CD4-positive, alpha-beta T cell (primary cell): ENCODE measurements at regions not wholly inside any gene's neighbourhood (a gene's known extent, or its start where the extent isn't known, plus 50 kb on each side); places are given as distances from the start of the nearest gene placed in this dataset.

Source experiments
- ATAC-seq: fragments of 200-7000 bp; cut with Tn5 transposase; one replicate; pipeline ENCODE4 v1.10.0; 2022; ENCODE audit warnings: mild to moderate bottlenecking; ENCODE audit not compliant: poor library complexity
- CTCF ChIA-PET: fragments of 350-600 bp; sonication (Branson Sonifier 250); formaldehyde crosslinking; loops from one replicate; lab custom pipeline; 2021; ENCODE audit warnings: antibody characterized with exemption, inconsistent platforms; lab: Charles Lee
- POLR2A ChIA-PET: fragments of 350-600 bp; sonication (Branson Sonifier 250); formaldehyde crosslinking; loops from one replicate; lab custom pipeline; 2021; ENCODE audit warnings: antibody characterized with exemption, inconsistent platforms; lab: Charles Lee
- DNase-seq, 14 experiments: peaks; one replicate each; pipeline ENCODE4 v3.0.0-alpha.2; 2013 to 2020; ENCODE audit warnings: mixed read lengths in 2 of 14
- H3K27ac ChIP-seq, 2 donors: one replicate each; pipeline versions ENCODE4 v1.5.1 to v1.7.0; 2013; ENCODE audit warnings: low read length in 2 of 2, low read depth in 1 of 2, mild to moderate bottlenecking in 1 of 2
- H3K27me3 ChIP-seq, 2 experiments: 1 replicate in 1 of 2; 2 replicates in 1 of 2; pipeline versions ENCODE4 v1.6.1 to v1.7.0; 2013; ENCODE audit warnings: low read length in 2 of 2, control low read depth in 1 of 2, mild to moderate bottlenecking in 1 of 2, moderate library complexity in 1 of 2; ENCODE audit not compliant: insufficient read depth in 2 of 2, control insufficient read depth in 1 of 2
- H3K36me3 ChIP-seq: one replicate; pipeline ENCODE4 v1.6.1; 2013; ENCODE audit warnings: low read length, control low read depth; ENCODE audit not compliant: insufficient read depth
- H3K4me1 ChIP-seq: one replicate; pipeline ENCODE4 v1.6.1; 2013; ENCODE audit warnings: low read length, control low read depth; ENCODE audit not compliant: insufficient read depth
- H3K4me3 ChIP-seq: one replicate; pipeline ENCODE4 v1.5.1; 2013; ENCODE audit warnings: mild to moderate bottlenecking, low read length, moderate library complexity
- H3K9me3 ChIP-seq, 2 experiments: 1 replicate in 1 of 2; 2 replicates in 1 of 2; pipeline versions ENCODE4 v1.6.1 to v1.7.0; 2013; ENCODE audit warnings: low read length in 2 of 2, mild to moderate bottlenecking in 2 of 2, control low read depth in 1 of 2, moderate library complexity in 1 of 2; ENCODE audit not compliant: control insufficient read depth in 1 of 2, insufficient read depth in 1 of 2
- H3K27ac Mint-ChIP-seq: one replicate; pipeline ENCODE4 v1.8.0; 2020; ENCODE audit warnings: mixed read lengths
- H3K27me3 Mint-ChIP-seq: one replicate; pipeline ENCODE4 v1.8.0; 2021; ENCODE audit warnings: mixed read lengths
- H3K36me3 Mint-ChIP-seq: one replicate; pipeline ENCODE4 v1.8.0; 2021; ENCODE audit warnings: low read depth, mixed read lengths
- H3K4me1 Mint-ChIP-seq: one replicate; pipeline ENCODE4 v1.8.0; 2021; ENCODE audit warnings: low read depth, mixed read lengths
- H3K4me3 Mint-ChIP-seq: one replicate; pipeline ENCODE4 v1.8.0; 2020; ENCODE audit warnings: mild to moderate bottlenecking, mixed read lengths
- H3K9me3 Mint-ChIP-seq: one replicate; pipeline ENCODE4 v1.8.0; 2020; ENCODE audit warnings: mixed read lengths
- intact Hi-C, 2 experiments: fragments of 100-400 bp; cut with DNase I in 1 of 2; cut with micrococcal nuclease in 1 of 2; formaldehyde crosslinking; loops; one replicate each; pipeline versions ENCODE4 v1.15.1 to v1.9.0; 2023 to 2025; cut with DNase I, micrococcal nuclease
- TF ChIP-seq, protein P1 (sequence below): fragments of 200-600 bp; IDR thresholded peaks from one replicate; pipeline ENCODE4 v1.8.0; 2022; ENCODE audit warnings: antibody characterized with exemption, mild to moderate bottlenecking

DNA sequence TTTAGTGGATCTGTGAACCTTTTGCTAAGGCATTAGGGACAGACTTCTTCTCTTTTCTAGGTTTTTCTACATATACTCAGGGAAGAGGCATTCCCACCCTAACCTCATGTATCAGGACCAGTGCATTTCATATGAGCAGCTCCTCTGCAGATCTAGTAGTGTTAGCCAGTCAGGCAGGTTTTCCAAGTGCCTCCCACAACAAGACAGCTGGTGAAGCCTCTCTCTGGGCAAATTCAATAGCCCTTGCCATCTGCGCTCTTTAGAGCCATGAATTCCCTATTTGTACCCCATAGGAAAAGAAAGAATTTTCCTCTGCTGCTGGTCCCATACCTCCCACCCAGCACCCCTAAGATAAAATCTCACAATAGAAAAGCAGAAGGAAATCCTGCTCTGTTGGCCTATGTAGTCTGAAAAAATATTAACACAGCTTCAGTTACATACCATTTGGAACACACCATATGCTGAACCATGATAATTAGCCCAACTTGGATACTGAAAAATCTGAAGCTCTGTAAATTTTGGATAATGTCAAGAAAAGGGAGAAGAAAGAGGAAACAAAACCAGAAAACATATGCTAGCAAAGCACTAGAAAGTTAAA lies 1354.6 kb upstream of the NRXN1 start:
- Mint-ChIP-seq H3K36me3 (no peaks in the 10 kb centered on the region), H3K27ac (no peak overlapping the region), H3K4me1 (no peaks in the 10 kb centered on the region), H3K27me3 (no peaks in the 10 kb centered on the region), H3K9me3 (no peaks in the 10 kb centered on the region), H3K4me3 (no peak overlapping the region)
- Histone ChIP-seq H3K27me3 (no peaks in the 10 kb centered on the region), H3K36me3 (no peaks in the 10 kb centered on the region), H3K27ac (no peak overlapping the region), H3K9me3 (peaks cover 0 to 3% of the 10 kb centered on the region in 2 experiments), H3K4me3 (no peak overlapping the region), H3K4me1 (no peaks in the 10 kb centered on the region)
- DNase-seq, result no peak
- intact Hi-C loops, result no loop called here
- ATAC-seq, result no peak
- CTCF ChIA-PET, result no interaction called here
- TF ChIP-seq, protein P1, sequence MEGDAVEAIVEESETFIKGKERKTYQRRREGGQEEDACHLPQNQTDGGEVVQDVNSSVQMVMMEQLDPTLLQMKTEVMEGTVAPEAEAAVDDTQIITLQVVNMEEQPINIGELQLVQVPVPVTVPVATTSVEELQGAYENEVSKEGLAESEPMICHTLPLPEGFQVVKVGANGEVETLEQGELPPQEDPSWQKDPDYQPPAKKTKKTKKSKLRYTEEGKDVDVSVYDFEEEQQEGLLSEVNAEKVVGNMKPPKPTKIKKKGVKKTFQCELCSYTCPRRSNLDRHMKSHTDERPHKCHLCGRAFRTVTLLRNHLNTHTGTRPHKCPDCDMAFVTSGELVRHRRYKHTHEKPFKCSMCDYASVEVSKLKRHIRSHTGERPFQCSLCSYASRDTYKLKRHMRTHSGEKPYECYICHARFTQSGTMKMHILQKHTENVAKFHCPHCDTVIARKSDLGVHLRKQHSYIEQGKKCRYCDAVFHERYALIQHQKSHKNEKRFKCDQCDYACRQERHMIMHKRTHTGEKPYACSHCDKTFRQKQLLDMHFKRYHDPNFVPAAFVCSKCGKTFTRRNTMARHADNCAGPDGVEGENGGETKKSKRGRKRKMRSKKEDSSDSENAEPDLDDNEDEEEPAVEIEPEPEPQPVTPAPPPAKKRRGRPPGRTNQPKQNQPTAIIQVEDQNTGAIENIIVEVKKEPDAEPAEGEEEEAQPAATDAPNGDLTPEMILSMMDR, result no peak
- POLR2A ChIA-PET, result no interaction called here

GRCh38 chr2:52383541-52383940 lies 1351.6 kb upstream of the NRXN1 start:
- Mint-ChIP-seq H3K4me3 (no peak overlapping the region), H3K36me3 (no peaks in the 10 kb centered on the region), H3K27ac (no peak overlapping the region), H3K9me3 (peaks cover 2% of the 10 kb centered on the region), H3K4me1 (no peaks in the 10 kb centered on the region), H3K27me3 (no peaks in the 10 kb centered on the region)
- no peak for DNase-seq
- no peak for ATAC-seq
- peaks cover 3 to 9% of the 10 kb centered on the region in 2 experiments for H3K9me3 ChIP-seq
- H3K27ac ChIP-seq, result no peak overlapping the region
- H3K4me3 ChIP-seq, result no peak overlapping the region
- no peaks in the 10 kb centered on the region for H3K36me3 ChIP-seq
- POLR2A ChIA-PET, result no interaction called here
- H3K4me1 ChIP-seq, result no peaks in the 10 kb centered on the region
- intact Hi-C loops, result no loop called here
- CTCF ChIA-PET, result no interaction called here
- H3K27me3 ChIP-seq, result no peaks in the 10 kb centered on the region
- TF ChIP-seq, protein P1, result no peak

DNA sequence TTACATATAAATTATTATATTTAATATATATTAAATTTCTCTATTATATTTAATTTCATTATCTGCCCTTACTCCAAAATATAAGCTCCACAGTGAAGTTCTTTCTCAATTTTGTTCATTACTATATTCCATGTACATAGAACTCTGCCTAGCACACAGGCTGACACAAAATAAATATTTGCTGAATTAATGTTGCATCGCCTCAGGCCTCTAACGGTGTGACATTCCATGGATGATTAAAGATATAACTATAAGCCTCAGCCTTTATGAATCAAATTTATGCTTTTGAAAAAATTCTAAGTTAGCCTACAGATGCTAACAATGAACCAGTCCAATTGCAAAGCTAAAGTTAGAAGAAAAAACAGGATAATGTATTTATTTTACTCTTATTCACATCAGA lies 1337.2 kb upstream of the NRXN1 start:
- DNase-seq, result no peak
- H3K9me3 ChIP-seq, result no peaks in the 10 kb centered on the region
- no peak overlapping the region for H3K27ac Mint-ChIP-seq
- no peaks in the 10 kb centered on the region for H3K36me3 ChIP-seq
- TF ChIP-seq, protein P1, result no peak
- H3K36me3 Mint-ChIP-seq, result no peaks in the 10 kb centered on the region
- no peaks in the 10 kb centered on the region for H3K27me3 ChIP-seq
- intact Hi-C loops, result no loop called here
- no peaks in the 10 kb centered on the region for H3K27me3 Mint-ChIP-seq
- H3K4me3 ChIP-seq, result no peak overlapping the region
- H3K9me3 Mint-ChIP-seq, result peaks cover 11% of the 10 kb centered on the region
- no peak for ATAC-seq
- ChIA-PET CTCF (no interaction called here), POLR2A (no interaction called here)
- no peak overlapping the region for H3K27ac ChIP-seq
- no peaks in the 10 kb centered on the region for H3K4me1 ChIP-seq
- H3K4me1 Mint-ChIP-seq, result no peaks in the 10 kb centered on the region
- H3K4me3 Mint-ChIP-seq, result no peak overlapping the region
